ENCODE measurements at regions not wholly inside any gene's neighbourhood (a gene's known extent, or its start where the extent isn't known, plus 50 kb on each side); places are given as distances from the start of the nearest gene placed in this dataset.

DNA sequence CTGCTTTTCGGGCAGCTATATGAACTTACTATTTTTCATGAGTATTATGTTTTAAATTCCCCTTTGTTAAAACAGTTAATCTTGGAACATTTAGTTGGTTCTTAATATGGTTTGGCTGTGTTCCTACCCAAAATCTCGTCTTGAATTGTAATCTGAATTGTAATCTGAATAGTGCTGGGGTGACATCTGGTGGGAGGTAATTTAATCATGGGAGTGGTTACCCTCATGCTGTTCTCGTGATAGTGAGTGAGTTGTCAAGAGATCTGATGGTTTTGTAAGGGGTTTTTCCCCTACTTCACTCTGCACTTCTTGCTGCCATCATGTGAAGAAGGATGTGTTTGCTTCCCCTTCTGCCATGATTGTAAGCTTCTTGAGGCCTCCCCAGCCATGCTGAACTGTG is 305.4 kb upstream of the MAP3K7 start:
- TF ChIP-seq SUZ12 (IDR thresholded peaks at IDR 0.05; ENCODE audit: extremely low read depth, insufficient read depth, insufficient read length) = no peak
- no peak for TF ChIP-seq ZNF274 (IDR thresholded peaks at IDR 0.05; ENCODE audit: low read depth, low read length)
